ENCODE measurements at regions not wholly inside any gene's neighbourhood (a gene's known extent, or its start where the extent isn't known, plus 50 kb on each side); places are given as distances from the start of the nearest gene placed in this dataset.

- no peak for DNase-seq (ENCODE audit: low spot score in 2 of 2, unreplicated experiment in 2 of 2)
- H3K27me3 Mint-ChIP-seq (ENCODE audit: low read depth) = peaks cover 4% of the 10 kb centered on the region
- no peaks in the 10 kb centered on the region for H3K4me1 Mint-ChIP-seq
- no peaks in the 10 kb centered on the region for H3K36me3 Mint-ChIP-seq
- no peak overlapping the region for H3K27ac Mint-ChIP-seq
- TF ChIP-seq CTCF (IDR thresholded peaks at IDR 0.05; ENCODE audit: unreplicated experiment) = no peak
- H3K9me3 Mint-ChIP-seq = peaks cover 5% of the 10 kb centered on the region
- no peak overlapping the region for H3K4me3 Mint-ChIP-seq
Measured at GRCh38 chr3:6779140-6779539, 81.8 kb upstream of the GRM7 start.

DNA sequence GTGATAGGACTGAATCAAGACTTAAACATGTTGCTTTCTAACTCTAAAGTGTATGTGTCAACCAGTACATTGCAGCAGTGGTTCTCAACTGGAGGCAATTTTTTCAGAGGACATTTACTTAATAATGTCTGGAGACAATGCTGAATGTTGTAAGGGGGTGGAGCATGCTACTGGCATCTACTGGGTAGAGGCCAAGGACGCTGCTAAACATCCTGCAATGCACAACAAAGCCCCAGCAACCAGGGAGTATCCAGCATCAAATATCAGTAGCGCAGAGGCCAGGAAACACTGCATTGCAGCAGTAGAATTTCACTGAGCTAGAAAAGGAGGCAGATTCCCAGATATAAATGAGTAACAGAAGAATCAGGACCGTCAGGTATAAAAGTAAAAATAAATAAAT, 79.8 kb upstream of the GRM7 start:
- DNase-seq (ENCODE audit: low spot score in 2 of 2, unreplicated experiment in 2 of 2) = no peak
- Mint-ChIP-seq H3K36me3 (no peaks in the 10 kb centered on the region), H3K9me3 (peaks cover 5% of the 10 kb centered on the region), H3K27me3 (ENCODE audit: low read depth) (peaks cover 4% of the 10 kb centered on the region), H3K27ac (no peak overlapping the region), H3K4me3 (no peak overlapping the region), H3K4me1 (no peaks in the 10 kb centered on the region)
- TF ChIP-seq CTCF (IDR thresholded peaks at IDR 0.05; ENCODE audit: unreplicated experiment) = no peak

GRCh38 chr3:6785726-6786125, 75.2 kb upstream of the GRM7 start:
- H3K4me3 Mint-ChIP-seq = no peak overlapping the region
- H3K9me3 Mint-ChIP-seq = no peaks in the 10 kb centered on the region
- no peak for TF ChIP-seq CTCF (IDR thresholded peaks at IDR 0.05; ENCODE audit: unreplicated experiment)
- no peak for DNase-seq (ENCODE audit: low spot score in 2 of 2, unreplicated experiment in 2 of 2)
- peaks cover 2% of the 10 kb centered on the region for H3K27me3 Mint-ChIP-seq (ENCODE audit: low read depth)
- no peaks in the 10 kb centered on the region for H3K36me3 Mint-ChIP-seq
- H3K4me1 Mint-ChIP-seq = no peaks in the 10 kb centered on the region
- H3K27ac Mint-ChIP-seq = no peak overlapping the region

- no peaks in the 10 kb centered on the region for H3K36me3 Mint-ChIP-seq
Measured at GRCh38 chr3:6791161-6791560, 69.8 kb upstream of the GRM7 start.

DNA sequence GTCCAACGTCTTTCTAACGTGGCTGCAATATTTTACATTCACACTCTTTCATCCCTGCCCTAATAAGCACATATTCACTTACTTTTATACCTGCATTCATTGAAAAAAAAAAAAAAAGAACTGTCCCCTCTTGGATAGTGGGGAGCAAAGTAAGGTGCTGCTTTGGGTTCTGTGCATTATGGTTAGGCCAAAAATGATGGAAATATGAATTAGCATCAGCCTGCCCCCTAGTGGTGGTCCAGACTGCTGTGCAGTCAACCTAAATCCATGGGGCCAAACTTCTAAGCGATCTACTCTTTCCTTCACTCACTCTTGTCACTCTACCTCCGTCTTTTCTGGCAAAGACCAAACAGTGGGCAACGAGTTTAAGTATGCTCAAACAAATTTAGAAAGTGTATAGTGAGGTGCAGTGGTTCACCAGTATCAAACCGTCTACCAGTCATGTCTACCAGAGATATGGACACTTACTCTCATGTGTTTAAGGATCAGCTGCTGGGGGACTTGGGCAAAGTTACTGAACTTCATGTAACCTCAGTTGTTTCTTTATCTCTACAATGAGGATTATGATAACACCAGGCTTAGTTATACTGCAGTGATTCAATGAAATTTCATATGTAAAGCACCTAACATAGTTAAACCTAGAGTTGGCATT, 61.5 kb upstream of the GRM7 start:
- no peaks in the 10 kb centered on the region for H3K36me3 Mint-ChIP-seq
- H3K4me1 Mint-ChIP-seq = peaks cover 4% of the 10 kb centered on the region
- H3K4me3 Mint-ChIP-seq = no peak overlapping the region
- peak in 1 of 2 experiments; percentile 45 for DNase-seq (ENCODE audit: low spot score in 2 of 2, unreplicated experiment in 2 of 2)
- no peaks in the 10 kb centered on the region for H3K9me3 Mint-ChIP-seq
- H3K27ac Mint-ChIP-seq = no peak overlapping the region
- TF ChIP-seq CTCF (IDR thresholded peaks at IDR 0.05; ENCODE audit: unreplicated experiment) = peak; percentile 86
- no peaks in the 10 kb centered on the region for H3K27me3 Mint-ChIP-seq (ENCODE audit: low read depth)

More at GRCh38 chr3:6791161-6791560, 69.8 kb upstream of the GRM7 start:
- H3K27ac Mint-ChIP-seq = no peak overlapping the region
- DNase-seq (ENCODE audit: low spot score in 2 of 2, unreplicated experiment in 2 of 2) = no peak
- no peaks in the 10 kb centered on the region for H3K4me1 Mint-ChIP-seq
- no peak for TF ChIP-seq CTCF (IDR thresholded peaks at IDR 0.05; ENCODE audit: unreplicated experiment)
- peaks cover 10% of the 10 kb centered on the region for H3K9me3 Mint-ChIP-seq
- H3K4me3 Mint-ChIP-seq = no peak overlapping the region
- peaks cover 3% of the 10 kb centered on the region for H3K27me3 Mint-ChIP-seq (ENCODE audit: low read depth)

- Mint-ChIP-seq H3K27ac (no peak overlapping the region), H3K9me3 (no peaks in the 10 kb centered on the region), H3K36me3 (no peaks in the 10 kb centered on the region), H3K4me3 (no peak overlapping the region), H3K27me3 (ENCODE audit: low read depth) (no peaks in the 10 kb centered on the region), H3K4me1 (peaks cover 17% of the 10 kb centered on the region)
- no peak for TF ChIP-seq CTCF (IDR thresholded peaks at IDR 0.05; ENCODE audit: unreplicated experiment)
- no peak for DNase-seq (ENCODE audit: low spot score in 2 of 2, unreplicated experiment in 2 of 2)
Measured at GRCh38 chr3:6803619-6804018, 57.3 kb upstream of the GRM7 start.

Measured in mesothelial cell of epicardium (in vitro differentiated cells).